Right lobe of liver (tissue), 6 donors: ENCODE measurements at regions not wholly inside any gene's neighbourhood (a gene's known extent, or its start where the extent isn't known, plus 50 kb on each side); places are given as distances from the start of the nearest gene placed in this dataset.

Experiments used
- ATAC-seq, 4 donors: fragments of 200-7000 bp; cut with Tn5 transposase; one replicate each; pipeline ENCODE4 v1.9.1; 2020; ENCODE audit warnings: mild to moderate bottlenecking in 4 of 4, moderate library complexity in 4 of 4
- DNase-seq, 3 donors: peaks; one replicate each; pipeline ENCODE4 v3.0.0-alpha.2; 2020
- H3K27ac ChIP-seq, 3 donors: fragments of 200-600 bp; one replicate each; pipeline ENCODE4 v1.8.0; 2022
- H3K27me3 ChIP-seq, 2 donors: fragments of 200-600 bp; one replicate each; pipeline ENCODE4 v1.8.0; 2022
- H3K36me3 ChIP-seq, 4 donors: fragments of 200-600 bp; sonication (generic) in 1 of 4; one replicate each; pipeline versions ENCODE4 v1.5.1 to v1.8.0; 2017 to 2022; ENCODE audit warnings: control low read depth in 1 of 4
- H3K4me1 ChIP-seq, 4 donors: fragments of 200-600 bp; sonication (generic) in 1 of 4; one replicate each; pipeline versions ENCODE4 v1.5.1 to v1.8.0; 2017 to 2022; ENCODE audit warnings: control low read depth in 1 of 4
- H3K4me3 ChIP-seq, 3 donors: fragments of 200-600 bp; one replicate each; pipeline ENCODE4 v1.8.0; 2022
- H3K9me3 ChIP-seq, 4 donors: fragments of 200-600 bp; sonication (generic) in 1 of 4; one replicate each; pipeline versions ENCODE4 v1.5.1 to v1.8.0; 2017 to 2022; ENCODE audit warnings: control low read depth in 1 of 4
- CTCF ChIP-seq, 4 donors: fragments of 200-600 bp in 3 of 4; fragments of 450-650 bp in 1 of 4; IDR thresholded peaks; one replicate each; pipeline versions ENCODE4 v1.5.1 to v1.8.0; 2016 to 2022; ENCODE audit warnings: antibody characterized with exemption in 4 of 4, mild to moderate bottlenecking in 2 of 4
- POLR2A ChIP-seq: fragments of 450-650 bp; IDR thresholded peaks from one replicate; pipeline ENCODE4 v1.6.1; 2017; ENCODE audit warnings: antibody characterized with exemption, mild to moderate bottlenecking
- WGBS: methylation state at CpG from one replicate; pipeline ENCODE4 v1.1.6; 2018; ENCODE audit warnings: low coverage, low lambda C conversion rate; ENCODE audit not compliant: insufficient coverage; ENCODE audit errors: missing lambda C conversion rate; 5-methylcytosine and 5-hydroxymethylcytosine counted together
- intact Hi-C, 2 donors: fragments of 100-400 bp; cut with DNase I; formaldehyde crosslinking; loops; one replicate each; pipeline versions ENCODE4 v1.11.2 to v1.14.1; 2022
- donor health status: DM: no; HTN: yes; CAD: no.
- donor health status: DM: no; HTN: no; CAD: no.
- donor health status: DM: no; HTN: no; CAD: no.
- donor health status: DM: no; HTN: yes; CAD: no.
- donor health status: DM: no; HTN: yes; CAD: no.

DNA sequence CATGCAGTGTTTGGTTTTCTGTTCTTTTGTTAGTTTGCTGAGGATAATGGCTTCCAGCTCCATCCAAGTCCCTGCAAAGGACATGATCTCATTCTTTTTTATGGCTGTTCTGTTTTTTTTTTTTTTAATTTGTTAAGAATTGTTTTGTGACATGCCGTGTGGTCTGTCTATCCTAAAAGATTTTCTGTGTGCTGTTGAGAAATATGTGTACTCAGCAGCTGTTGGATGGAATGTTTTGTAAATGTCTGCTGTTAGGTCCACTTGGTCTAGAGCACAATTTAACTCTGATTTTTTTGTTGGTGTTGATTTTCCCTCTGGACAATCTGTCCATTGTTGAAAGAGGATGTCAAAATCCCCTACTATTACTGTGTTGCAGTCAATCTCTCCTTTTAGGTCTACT lies 80.4 kb upstream of the WDR75 start:
- H3K4me1 ChIP-seq = no peaks in the 10 kb centered on the region
- H3K36me3 ChIP-seq = no peaks in the 10 kb centered on the region
- H3K9me3 ChIP-seq = no peaks in the 10 kb centered on the region
- H3K4me3 ChIP-seq = no peak overlapping the region
- WGBS = 83% methylated on average over 1 of the region's 1 CpG
- ATAC-seq (no peak), DNase-seq (no peak)
- H3K27ac ChIP-seq = no peak overlapping the region
- intact Hi-C loops = no loop called here
- TF ChIP-seq POLR2A (no peak), CTCF (IDR thresholded peaks at IDR 0.05) (no peak)
- H3K27me3 ChIP-seq = no peaks in the 10 kb centered on the region

- H3K4me1 ChIP-seq = no peaks in the 10 kb centered on the region
- no peak for DNase-seq
- H3K27me3 ChIP-seq = no peaks in the 10 kb centered on the region
- no peak for TF ChIP-seq CTCF (IDR thresholded peaks at IDR 0.05)
- TF ChIP-seq POLR2A = no peak
- no peaks in the 10 kb centered on the region for H3K9me3 ChIP-seq
- no peak for ATAC-seq
- intact Hi-C loops = no loop called here
- no peaks in the 10 kb centered on the region for H3K36me3 ChIP-seq
- H3K4me3 ChIP-seq = no peak overlapping the region
- no peak overlapping the region for H3K27ac ChIP-seq
Measured at GRCh38 chr2:189362283-189362682, 79.0 kb upstream of the WDR75 start.

- DNase-seq (no peak), ATAC-seq (peak in 2 of 4 donors; percentile 35 to 93)
- Histone ChIP-seq H3K4me1 (no peaks in the 10 kb centered on the region), H3K36me3 (no peaks in the 10 kb centered on the region), H3K27me3 (no peaks in the 10 kb centered on the region), H3K9me3 (no peaks in the 10 kb centered on the region), H3K4me3 (no peak overlapping the region), H3K27ac (no peak overlapping the region)
- intact Hi-C loops = no loop called here
- TF ChIP-seq POLR2A (no peak), CTCF (IDR thresholded peaks at IDR 0.05) (no peak)
- 90% methylated on average over 2 of the region's 2 CpGs for WGBS
Measured at GRCh38 chr2:189363559-189363958, 77.7 kb upstream of the WDR75 start.

- DNase-seq (no peak), ATAC-seq (no peak)
- H3K9me3 ChIP-seq = no peaks in the 10 kb centered on the region
- H3K36me3 ChIP-seq = no peaks in the 10 kb centered on the region
- TF ChIP-seq POLR2A = no peak
- TF ChIP-seq CTCF (IDR thresholded peaks at IDR 0.05) = no peak
- no peak overlapping the region for H3K4me3 ChIP-seq
- no peak overlapping the region for H3K27ac ChIP-seq
- WGBS = 90% methylated on average over 3 of the region's 3 CpGs
- no peaks in the 10 kb centered on the region for H3K27me3 ChIP-seq
- intact Hi-C loops = no loop called here
- H3K4me1 ChIP-seq = no peaks in the 10 kb centered on the region
Measured at GRCh38 chr2:189364607-189365006, 76.7 kb upstream of the WDR75 start.

DNA sequence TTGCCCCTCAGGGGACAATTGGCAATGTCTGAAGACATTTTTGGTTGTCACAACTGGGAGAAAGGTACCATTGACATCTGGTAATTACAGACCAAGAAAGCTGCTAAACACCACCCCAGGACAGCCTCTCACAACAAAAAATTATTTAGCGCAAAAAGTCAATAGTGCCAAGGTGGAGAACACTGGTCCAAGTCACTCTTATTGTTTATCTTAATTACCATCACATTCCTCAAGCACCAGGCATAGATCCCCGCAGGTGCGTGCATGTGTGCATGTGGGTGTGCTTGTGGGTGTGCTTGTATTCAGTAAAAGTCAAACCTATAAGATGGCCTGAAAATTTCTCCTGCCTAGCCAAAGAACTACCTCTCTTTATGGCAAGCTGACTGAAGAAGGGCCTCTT lies 74.9 kb upstream of the WDR75 start:
- no peak for ATAC-seq
- no peak for TF ChIP-seq CTCF (IDR thresholded peaks at IDR 0.05)
- no peak for TF ChIP-seq POLR2A
- Histone ChIP-seq H3K4me3 (no peak overlapping the region), H3K9me3 (no peaks in the 10 kb centered on the region), H3K4me1 (no peaks in the 10 kb centered on the region), H3K27ac (no peak overlapping the region), H3K36me3 (no peaks in the 10 kb centered on the region), H3K27me3 (no peaks in the 10 kb centered on the region)
- DNase-seq = no peak
- WGBS = 100% methylated on average over 1 of the region's 3 CpGs
- intact Hi-C loops = no loop called here
